Naive thymus-derived CD4-positive, alpha-beta T cell (primary cell): ENCODE measurements at regions not wholly inside any gene's neighbourhood (a gene's known extent, or its start where the extent isn't known, plus 50 kb on each side); places are given as distances from the start of the nearest gene placed in this dataset.

Experiments used
- ATAC-seq: fragments of 150-1000 bp; cut with Tn5 transposase; 2 replicates; pipeline ENCODE4 v1.10.0; 2021; ENCODE audit warnings: mild to moderate bottlenecking, moderate library complexity
- CTCF ChIA-PET: fragments of 350-600 bp; sonication (Branson Sonifier 250); formaldehyde crosslinking; loops from one replicate; lab custom pipeline; 2021; ENCODE audit warnings: antibody characterized with exemption; lab: Charles Lee
- POLR2A ChIA-PET: fragments of 350-600 bp; sonication (Branson Sonifier 250); formaldehyde crosslinking; loops from one replicate; lab custom pipeline; 2021; ENCODE audit warnings: antibody characterized with exemption, inconsistent platforms; lab: Charles Lee
- DNase-seq, 9 donors: peaks; one replicate each; pipeline versions ENCODE4 v3.0.0 to v3.0.0-alpha.2; 2020 to 2022; ENCODE audit warnings: mixed read lengths in 1 of 9
- H3K27ac ChIP-seq: one replicate; pipeline ENCODE4 v1.7.0; 2013; ENCODE audit warnings: mild to moderate bottlenecking, low read depth, low read length, moderate library complexity
- H3K27me3 ChIP-seq, 2 donors: one replicate each; pipeline ENCODE4 v1.7.0; 2013; ENCODE audit warnings: low read length in 2 of 2, mild to moderate bottlenecking in 2 of 2, moderate library complexity in 2 of 2; ENCODE audit not compliant: control insufficient read depth in 2 of 2, insufficient read depth in 2 of 2
- H3K36me3 ChIP-seq, 3 experiments: 1 replicate in 2 of 3; 2 replicates in 1 of 3; pipeline ENCODE4 v1.7.0; 2013; ENCODE audit warnings: low read length in 3 of 3, mild to moderate bottlenecking in 3 of 3, moderate library complexity in 1 of 3; ENCODE audit not compliant: insufficient read depth in 3 of 3, control insufficient read depth in 2 of 3
- H3K4me1 ChIP-seq, 2 donors: one replicate each; pipeline ENCODE4 v1.7.0; 2013; ENCODE audit warnings: low read length in 2 of 2, mild to moderate bottlenecking in 2 of 2, moderate library complexity in 1 of 2; ENCODE audit not compliant: control insufficient read depth in 2 of 2, insufficient read depth in 2 of 2
- H3K4me3 ChIP-seq: 2 replicates; pipeline ENCODE4 v1.7.0; 2013; ENCODE audit warnings: mild to moderate bottlenecking, low read length
- H3K9me3 ChIP-seq, 3 experiments: 1 replicate in 2 of 3; 2 replicates in 1 of 3; pipeline ENCODE4 v1.7.0; 2013; ENCODE audit warnings: low read length in 3 of 3; ENCODE audit not compliant: control insufficient read depth in 2 of 3
- H3K27ac Mint-ChIP-seq, 9 donors: one replicate each; pipeline ENCODE4 v1.8.0; 2020 to 2022; ENCODE audit warnings: mixed read lengths in 9 of 9, mild to moderate bottlenecking in 8 of 9, moderate library complexity in 5 of 9, inconsistent platforms in 2 of 9
- H3K27me3 Mint-ChIP-seq, 5 donors: one replicate each; pipeline ENCODE4 v1.8.0; 2021 to 2022; ENCODE audit warnings: mixed read lengths in 5 of 5, mild to moderate bottlenecking in 1 of 5
- H3K36me3 Mint-ChIP-seq, 5 donors: one replicate each; pipeline ENCODE4 v1.8.0; 2020 to 2022; ENCODE audit warnings: mixed read lengths in 5 of 5, mild to moderate bottlenecking in 3 of 5, inconsistent platforms in 1 of 5
- H3K4me1 Mint-ChIP-seq, 7 donors: one replicate each; pipeline ENCODE4 v1.8.0; 2020 to 2022; ENCODE audit warnings: mixed read lengths in 7 of 7, mild to moderate bottlenecking in 3 of 7, inconsistent platforms in 1 of 7
- H3K4me3 Mint-ChIP-seq, 10 donors: one replicate each; pipeline ENCODE4 v1.8.0; 2020 to 2022; ENCODE audit warnings: mild to moderate bottlenecking in 10 of 10, mixed read lengths in 10 of 10, moderate library complexity in 6 of 10, inconsistent platforms in 2 of 10
- H3K9me3 Mint-ChIP-seq, 11 donors: one replicate each; pipeline ENCODE4 v1.8.0; 2020 to 2022; ENCODE audit warnings: mixed read lengths in 11 of 11, mild to moderate bottlenecking in 4 of 11, inconsistent platforms in 1 of 11, moderate library complexity in 1 of 11
- intact Hi-C, 2 donors: fragments of 100-400 bp; cut with micrococcal nuclease; formaldehyde crosslinking; loops; one replicate each; pipeline ENCODE4 v1.15.1; 2023

DNA sequence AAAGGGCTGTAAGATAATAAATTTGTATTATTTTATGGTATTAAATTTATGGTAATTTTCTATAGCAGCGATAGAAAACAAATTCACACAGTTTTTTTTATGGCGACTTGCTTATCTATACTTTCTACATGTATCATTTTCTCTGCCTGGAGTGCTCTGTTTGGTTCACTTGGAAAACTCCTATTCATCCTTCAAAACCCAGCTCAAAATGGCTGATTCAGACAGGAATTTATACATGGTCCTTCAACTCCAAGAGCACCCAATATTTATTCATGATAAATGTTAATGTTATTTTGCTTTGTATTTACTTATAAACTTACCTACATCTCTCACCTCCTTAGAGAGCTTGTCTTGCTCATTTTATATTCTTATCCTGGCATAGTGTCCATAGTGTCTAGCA is 55.6 kb upstream of the SSX2IP start:
- no peaks in the 10 kb centered on the region for H3K27me3 ChIP-seq
- no peaks in the 10 kb centered on the region for H3K4me1 ChIP-seq
- DNase-seq, result no peak
- H3K27ac Mint-ChIP-seq, result no peak overlapping the region
- no peak for ATAC-seq
- H3K4me3 ChIP-seq, result no peak overlapping the region
- H3K9me3 Mint-ChIP-seq, result peaks cover 0 to 1% (median 0%) of the 10 kb centered on the region in 11 donors
- H3K27ac ChIP-seq, result no peak overlapping the region
- intact Hi-C loops, result no loop called here
- ChIA-PET POLR2A (no interaction called here), CTCF (interaction anchor here (0.5 kb wide), 1 partner anchor 18 kb away, joined by 3 read pairs; no protein-coding TSS in a partner anchor)
- H3K9me3 ChIP-seq, result no peaks in the 10 kb centered on the region
- no peaks in the 10 kb centered on the region for H3K4me1 Mint-ChIP-seq
- H3K27me3 Mint-ChIP-seq, result peaks cover 0 to 14% (median 10%) of the 10 kb centered on the region in 5 donors
- H3K36me3 Mint-ChIP-seq, result no peaks in the 10 kb centered on the region
- no peak overlapping the region for H3K4me3 Mint-ChIP-seq
- no peaks in the 10 kb centered on the region for H3K36me3 ChIP-seq

DNA sequence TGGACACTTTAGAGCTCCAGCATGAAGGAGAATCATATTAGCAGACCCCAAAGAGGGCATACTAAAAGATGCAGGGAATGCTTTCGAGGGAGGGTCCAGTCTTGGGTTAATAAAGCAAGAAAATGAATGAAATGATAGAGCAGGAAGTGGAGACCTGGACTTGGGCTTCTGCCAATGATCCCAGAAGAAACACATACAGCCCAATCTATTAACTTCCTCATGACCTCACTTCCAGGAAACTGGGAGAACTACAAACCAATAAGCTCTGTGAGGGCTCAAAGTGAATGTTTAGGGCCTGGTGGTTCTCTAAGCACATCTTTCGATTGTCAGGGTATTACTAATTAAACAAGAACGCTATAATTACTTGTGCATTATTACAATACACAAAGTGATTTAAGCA is 53.6 kb upstream of the SSX2IP start:
- intact Hi-C loops, result no loop called here
- Histone ChIP-seq H3K27me3 (no peaks in the 10 kb centered on the region), H3K36me3 (no peaks in the 10 kb centered on the region), H3K9me3 (no peaks in the 10 kb centered on the region), H3K4me1 (no peaks in the 10 kb centered on the region), H3K4me3 (no peak overlapping the region), H3K27ac (no peak overlapping the region)
- CTCF ChIA-PET, result no interaction called here
- H3K9me3 Mint-ChIP-seq, result peaks cover 0 to 1% (median 0%) of the 10 kb centered on the region in 11 donors
- H3K4me3 Mint-ChIP-seq, result no peak overlapping the region
- no peak for ATAC-seq
- POLR2A ChIA-PET, result no interaction called here
- H3K36me3 Mint-ChIP-seq, result no peaks in the 10 kb centered on the region
- no peaks in the 10 kb centered on the region for H3K4me1 Mint-ChIP-seq
- DNase-seq, result no peak
- peaks cover 0 to 7% (median 0%) of the 10 kb centered on the region in 5 donors for H3K27me3 Mint-ChIP-seq
- no peak overlapping the region for H3K27ac Mint-ChIP-seq

DNA sequence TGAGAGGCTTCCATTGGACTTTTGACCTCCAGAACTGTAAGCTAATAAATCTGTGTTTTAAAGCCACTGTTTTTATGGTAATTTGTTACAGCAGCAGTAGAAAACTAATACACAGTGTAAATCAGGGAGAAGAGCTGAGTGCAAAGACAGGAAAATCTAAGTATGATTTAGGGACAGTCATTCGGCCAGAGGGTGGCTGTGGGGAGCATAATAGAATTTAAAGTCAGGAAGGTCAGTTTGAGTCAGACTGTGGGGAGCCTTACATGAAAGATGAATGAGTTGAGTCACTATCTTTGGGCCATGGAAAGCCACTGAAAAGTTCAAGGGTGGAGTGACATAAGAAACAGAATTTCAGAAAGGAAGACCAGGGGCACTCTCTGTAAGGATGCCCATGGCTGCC is 52.4 kb upstream of the SSX2IP start:
- ChIA-PET CTCF (interaction anchor here (0.6 kb wide), 1 partner anchor 820 kb away, joined by 3 read pairs; no protein-coding TSS in a partner anchor), POLR2A (interaction anchor here (0.7 kb wide), 1 partner anchor 110 kb away, joined by 3 read pairs; no protein-coding TSS in a partner anchor)
- Mint-ChIP-seq H3K27me3 (peaks cover 0 to 7% (median 0%) of the 10 kb centered on the region in 5 donors), H3K4me1 (no peaks in the 10 kb centered on the region), H3K9me3 (peaks cover 0 to 1% (median 0%) of the 10 kb centered on the region in 11 donors), H3K36me3 (no peaks in the 10 kb centered on the region), H3K27ac (no peak overlapping the region), H3K4me3 (no peak overlapping the region)
- no peak overlapping the region for H3K4me3 ChIP-seq
- no peaks in the 10 kb centered on the region for H3K9me3 ChIP-seq
- H3K27me3 ChIP-seq, result no peaks in the 10 kb centered on the region
- H3K36me3 ChIP-seq, result no peaks in the 10 kb centered on the region
- H3K27ac ChIP-seq, result no peak overlapping the region
- no peaks in the 10 kb centered on the region for H3K4me1 ChIP-seq
- intact Hi-C loops, result no loop called here
- no peak for DNase-seq
- ATAC-seq, result no peak

DNA sequence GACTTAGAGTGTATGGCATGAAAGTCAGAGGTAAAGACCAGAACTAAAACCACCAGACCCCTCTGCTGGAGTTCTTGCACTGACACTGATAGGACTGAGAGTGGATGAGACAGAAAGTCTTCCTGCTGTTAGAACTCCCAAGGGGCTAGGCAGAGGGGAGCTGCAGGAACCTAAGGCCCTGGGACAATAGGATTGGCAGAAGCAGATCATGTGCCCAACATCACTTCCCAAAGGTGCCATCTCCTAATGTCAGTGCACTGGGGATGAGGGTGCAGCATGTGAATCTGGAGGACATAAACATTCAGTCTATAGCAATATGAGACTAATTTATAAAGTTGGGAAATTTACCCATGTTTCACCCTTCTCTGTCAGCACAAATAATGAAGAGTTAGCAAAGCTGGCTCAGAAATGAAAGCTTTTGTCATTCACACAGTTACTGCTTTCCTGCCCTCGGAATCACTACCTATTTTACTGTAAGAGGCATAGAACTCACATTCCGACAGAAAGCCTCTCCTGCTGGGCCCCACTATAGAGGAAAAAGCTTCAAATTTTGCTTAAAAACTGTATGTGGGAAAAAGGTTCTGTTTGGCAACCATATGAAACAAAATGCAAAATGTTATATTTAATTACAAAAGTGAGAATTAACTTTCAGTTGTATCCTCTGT is 49.9 kb upstream of the SSX2IP start:
- POLR2A ChIA-PET, result interaction anchor here (0.8 kb wide), 1 partner anchor 109 kb away, joined by 3 read pairs; no protein-coding TSS in a partner anchor
- no peak overlapping the region for H3K27ac Mint-ChIP-seq
- H3K9me3 Mint-ChIP-seq, result peaks cover 0 to 1% (median 0%) of the 10 kb centered on the region in 11 donors
- Histone ChIP-seq H3K36me3 (no peaks in the 10 kb centered on the region), H3K9me3 (no peaks in the 10 kb centered on the region), H3K27me3 (peaks cover 0 to 3% of the 10 kb centered on the region in 2 donors), H3K27ac (no peak overlapping the region), H3K4me1 (no peaks in the 10 kb centered on the region), H3K4me3 (no peak overlapping the region)
- no peak for DNase-seq
- ATAC-seq, result no peak
- CTCF ChIA-PET, result interaction anchor here (0.6 to 0.9 kb wide), 3 partner anchors 16 to 347 kb away, joined by 3 read pairs; no protein-coding TSS in a partner anchor
- H3K4me1 Mint-ChIP-seq, result no peaks in the 10 kb centered on the region
- no peaks in the 10 kb centered on the region for H3K36me3 Mint-ChIP-seq
- intact Hi-C loops, result no loop called here
- peaks cover 5 to 23% (median 16%) of the 10 kb centered on the region in 5 donors for H3K27me3 Mint-ChIP-seq
- no peak overlapping the region for H3K4me3 Mint-ChIP-seq
